ENCODE measurements at regions not wholly inside any gene's neighbourhood (a gene's known extent, or its start where the extent isn't known, plus 50 kb on each side); places are given as distances from the start of the nearest gene placed in this dataset.

- Histone ChIP-seq H3K4me1 (ENCODE audit: insufficient read depth, low read length) (peaks cover 8% of the 10 kb centered on the region), H3K36me3 (ENCODE audit: insufficient read depth, low read length) (no peaks in the 10 kb centered on the region), H3K27ac (ENCODE audit: low read depth, low read length) (no peak overlapping the region), H3K4me3 (ENCODE audit: low read depth in 1 of 2, low read length in 2 of 2) (no peak overlapping the region), H3K9ac (ENCODE audit: low read length) (no peak overlapping the region), H3K27me3 (ENCODE audit: control insufficient read depth in 1 of 2, insufficient read depth in 2 of 2, low read length in 2 of 2) (no peaks in the 10 kb centered on the region), H3K9me3 (ENCODE audit: low read length) (no peaks in the 10 kb centered on the region)
Observed at GRCh38 chr1:238232084-238232710, 341.5 kb upstream of the ZP4 start.

GRCh38 chr1:238226810-238227209 lies 336.1 kb upstream of the ZP4 start:
- Histone ChIP-seq H3K27me3 (ENCODE audit: control insufficient read depth in 1 of 2, insufficient read depth in 2 of 2, low read length in 2 of 2) (no peaks in the 10 kb centered on the region), H3K36me3 (ENCODE audit: insufficient read depth, low read length) (no peaks in the 10 kb centered on the region), H3K9me3 (ENCODE audit: low read length) (no peaks in the 10 kb centered on the region), H3K27ac (ENCODE audit: low read depth, low read length) (no peak overlapping the region), H3K4me3 (ENCODE audit: low read depth in 1 of 2, low read length in 2 of 2) (no peak overlapping the region), H3K9ac (ENCODE audit: low read length) (no peak overlapping the region), H3K4me1 (ENCODE audit: insufficient read depth, low read length) (peaks cover 2% of the 10 kb centered on the region)

DNA sequence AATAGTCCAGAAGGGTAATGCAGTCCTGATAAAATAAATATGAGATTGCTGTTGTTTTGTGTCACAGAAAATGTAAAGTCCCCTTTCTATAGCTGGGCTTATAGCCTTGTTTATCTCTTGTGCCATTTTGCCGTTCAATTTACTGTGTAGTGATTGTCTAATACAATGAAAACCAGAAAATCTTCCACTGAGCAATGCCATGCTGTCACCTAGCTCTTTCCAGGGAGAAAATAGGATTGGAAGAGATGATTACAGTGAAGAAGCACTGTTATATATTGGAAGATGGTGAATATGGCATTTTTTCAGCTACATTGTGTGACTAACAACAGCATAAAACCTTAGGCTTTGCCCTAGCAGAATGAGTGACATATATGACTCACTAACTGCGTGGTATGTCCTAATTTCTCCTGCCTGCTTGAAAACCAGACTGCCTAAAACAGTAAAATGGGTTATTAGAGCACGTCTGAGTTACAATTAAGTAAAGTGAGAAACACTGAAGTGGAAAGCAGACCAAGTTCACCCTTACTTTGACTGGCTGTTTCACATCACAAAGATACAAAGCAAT lies 332.4 kb upstream of the ZP4 start:
- Histone ChIP-seq H3K9me3 (ENCODE audit: low read length) (no peaks in the 10 kb centered on the region), H3K27ac (ENCODE audit: low read depth, low read length) (no peak overlapping the region), H3K36me3 (ENCODE audit: insufficient read depth, low read length) (no peaks in the 10 kb centered on the region), H3K4me1 (ENCODE audit: insufficient read depth, low read length) (no peaks in the 10 kb centered on the region), H3K9ac (ENCODE audit: low read length) (no peak overlapping the region), H3K4me3 (ENCODE audit: low read depth in 1 of 2, low read length in 2 of 2) (no peak overlapping the region), H3K27me3 (ENCODE audit: control insufficient read depth in 1 of 2, insufficient read depth in 2 of 2, low read length in 2 of 2) (no peaks in the 10 kb centered on the region)

DNA sequence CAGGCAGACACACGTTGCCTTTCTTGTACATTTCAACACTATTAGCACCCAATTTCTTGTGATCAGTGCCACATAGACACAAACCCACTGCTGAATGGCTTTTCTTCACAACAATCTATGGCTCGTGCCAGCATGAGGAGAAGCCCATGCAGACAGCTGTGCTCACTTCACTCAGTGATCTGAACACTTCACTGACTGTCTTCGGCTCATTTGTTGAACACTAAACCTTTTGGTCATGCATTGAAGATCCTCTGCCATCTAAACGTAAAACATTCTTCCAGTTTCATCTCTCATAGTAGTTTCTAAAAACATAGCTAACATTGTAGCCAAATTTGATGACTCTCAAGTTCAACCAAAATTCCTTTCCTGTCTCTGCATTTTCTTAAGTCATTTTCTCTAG lies 331.0 kb upstream of the ZP4 start:
- Histone ChIP-seq H3K4me3 (ENCODE audit: low read depth in 1 of 2, low read length in 2 of 2) (no peak overlapping the region), H3K9ac (ENCODE audit: low read length) (no peak overlapping the region), H3K4me1 (ENCODE audit: insufficient read depth, low read length) (no peaks in the 10 kb centered on the region), H3K27me3 (ENCODE audit: control insufficient read depth in 1 of 2, insufficient read depth in 2 of 2, low read length in 2 of 2) (no peaks in the 10 kb centered on the region), H3K36me3 (ENCODE audit: insufficient read depth, low read length) (no peaks in the 10 kb centered on the region), H3K27ac (ENCODE audit: low read depth, low read length) (no peak overlapping the region), H3K9me3 (ENCODE audit: low read length) (no peaks in the 10 kb centered on the region)

- H3K36me3 ChIP-seq (ENCODE audit: insufficient read depth, low read length) = no peaks in the 10 kb centered on the region
- no peak overlapping the region for H3K9ac ChIP-seq (ENCODE audit: low read length)
- H3K9me3 ChIP-seq (ENCODE audit: low read length) = no peaks in the 10 kb centered on the region
- no peaks in the 10 kb centered on the region for H3K27me3 ChIP-seq (ENCODE audit: control insufficient read depth in 1 of 2, insufficient read depth in 2 of 2, low read length in 2 of 2)
- H3K4me3 ChIP-seq (ENCODE audit: low read depth in 1 of 2, low read length in 2 of 2) = no peak overlapping the region
- no peak overlapping the region for H3K27ac ChIP-seq (ENCODE audit: low read depth, low read length)
- H3K4me1 ChIP-seq (ENCODE audit: insufficient read depth, low read length) = no peaks in the 10 kb centered on the region
Observed at GRCh38 chr1:238214449-238214848, 323.7 kb upstream of the ZP4 start.

- Histone ChIP-seq H3K27ac (ENCODE audit: low read depth, low read length) (no peak overlapping the region), H3K9ac (ENCODE audit: low read length) (no peak overlapping the region), H3K36me3 (ENCODE audit: insufficient read depth, low read length) (no peaks in the 10 kb centered on the region), H3K27me3 (ENCODE audit: control insufficient read depth in 1 of 2, insufficient read depth in 2 of 2, low read length in 2 of 2) (no peaks in the 10 kb centered on the region), H3K4me1 (ENCODE audit: insufficient read depth, low read length) (no peaks in the 10 kb centered on the region), H3K9me3 (ENCODE audit: low read length) (no peaks in the 10 kb centered on the region), H3K4me3 (ENCODE audit: low read depth in 1 of 2, low read length in 2 of 2) (no peak overlapping the region)
Observed at GRCh38 chr1:238205045-238205662, 314.4 kb upstream of the ZP4 start.

GRCh38 chr1:238201992-238202391 lies 311.3 kb upstream of the ZP4 start:
- H3K4me1 ChIP-seq (ENCODE audit: insufficient read depth, low read length) = no peaks in the 10 kb centered on the region
- no peaks in the 10 kb centered on the region for H3K27me3 ChIP-seq (ENCODE audit: control insufficient read depth in 1 of 2, insufficient read depth in 2 of 2, low read length in 2 of 2)
- H3K4me3 ChIP-seq (ENCODE audit: low read depth in 1 of 2, low read length in 2 of 2) = no peak overlapping the region
- H3K27ac ChIP-seq (ENCODE audit: low read depth, low read length) = no peak overlapping the region
- no peak overlapping the region for H3K9ac ChIP-seq (ENCODE audit: low read length)
- H3K36me3 ChIP-seq (ENCODE audit: insufficient read depth, low read length) = no peaks in the 10 kb centered on the region
- no peaks in the 10 kb centered on the region for H3K9me3 ChIP-seq (ENCODE audit: low read length)

- Histone ChIP-seq H3K9ac (ENCODE audit: low read length) (no peak overlapping the region), H3K27me3 (ENCODE audit: control insufficient read depth in 1 of 2, insufficient read depth in 2 of 2, low read length in 2 of 2) (no peaks in the 10 kb centered on the region), H3K4me3 (ENCODE audit: low read depth in 1 of 2, low read length in 2 of 2) (no peak overlapping the region), H3K4me1 (ENCODE audit: insufficient read depth, low read length) (no peaks in the 10 kb centered on the region), H3K27ac (ENCODE audit: low read depth, low read length) (no peak overlapping the region), H3K9me3 (ENCODE audit: low read length) (no peaks in the 10 kb centered on the region), H3K36me3 (ENCODE audit: insufficient read depth, low read length) (no peaks in the 10 kb centered on the region)
Observed at GRCh38 chr1:238199325-238199724, 308.6 kb upstream of the ZP4 start.

GRCh38 chr1:238196516-238196915 lies 305.8 kb upstream of the ZP4 start:
- Histone ChIP-seq H3K9me3 (ENCODE audit: low read length) (no peaks in the 10 kb centered on the region), H3K27me3 (ENCODE audit: control insufficient read depth in 1 of 2, insufficient read depth in 2 of 2, low read length in 2 of 2) (no peaks in the 10 kb centered on the region), H3K4me1 (ENCODE audit: insufficient read depth, low read length) (no peaks in the 10 kb centered on the region), H3K27ac (ENCODE audit: low read depth, low read length) (no peak overlapping the region), H3K9ac (ENCODE audit: low read length) (no peak overlapping the region), H3K4me3 (ENCODE audit: low read depth in 1 of 2, low read length in 2 of 2) (no peak overlapping the region), H3K36me3 (ENCODE audit: insufficient read depth, low read length) (no peaks in the 10 kb centered on the region)

GRCh38 chr1:238191170-238191569 lies 300.4 kb upstream of the ZP4 start:
- no peak overlapping the region for H3K4me3 ChIP-seq (ENCODE audit: low read depth in 1 of 2, low read length in 2 of 2)

GRCh38 chr1:238187575-238187949 lies 296.8 kb upstream of the ZP4 start:
- Histone ChIP-seq H3K27me3 (ENCODE audit: control insufficient read depth in 1 of 2, insufficient read depth in 2 of 2, low read length in 2 of 2) (no peaks in the 10 kb centered on the region), H3K36me3 (ENCODE audit: insufficient read depth, low read length) (no peaks in the 10 kb centered on the region), H3K27ac (ENCODE audit: low read depth, low read length) (no peak overlapping the region), H3K4me3 (ENCODE audit: low read depth in 1 of 2, low read length in 2 of 2) (no peak overlapping the region), H3K9ac (ENCODE audit: low read length) (no peak overlapping the region), H3K4me1 (ENCODE audit: insufficient read depth, low read length) (no peaks in the 10 kb centered on the region), H3K9me3 (ENCODE audit: low read length) (no peaks in the 10 kb centered on the region)

More at GRCh38 chr1:238191170-238191569, 300.4 kb upstream of the ZP4 start:
- Histone ChIP-seq H3K27ac (ENCODE audit: low read depth, low read length) (no peak overlapping the region), H3K4me1 (ENCODE audit: insufficient read depth, low read length) (no peaks in the 10 kb centered on the region), H3K9me3 (ENCODE audit: low read length) (no peaks in the 10 kb centered on the region), H3K27me3 (ENCODE audit: control insufficient read depth in 1 of 2, insufficient read depth in 2 of 2, low read length in 2 of 2) (no peaks in the 10 kb centered on the region), H3K9ac (ENCODE audit: low read length) (no peak overlapping the region), H3K36me3 (ENCODE audit: insufficient read depth, low read length) (no peaks in the 10 kb centered on the region)
